Right lobe of liver (tissue), 4 donors: ENCODE measurements at regions not wholly inside any gene's neighbourhood (a gene's known extent, or its start where the extent isn't known, plus 50 kb on each side); places are given as distances from the start of the nearest gene placed in this dataset.

Source experiments
- CTCF ChIP-seq, 4 donors: fragments of 200-600 bp in 3 of 4; fragments of 450-650 bp in 1 of 4; IDR thresholded peaks; one replicate each; pipeline versions ENCODE4 v1.5.1 to v1.8.0; 2016 to 2022; ENCODE audit warnings: antibody characterized with exemption in 4 of 4, mild to moderate bottlenecking in 2 of 4
- POLR2A ChIP-seq: fragments of 450-650 bp; IDR thresholded peaks from one replicate; pipeline ENCODE4 v1.6.1; 2017; ENCODE audit warnings: antibody characterized with exemption, mild to moderate bottlenecking
- donor health status: DM: no; HTN: no; CAD: no.
- donor health status: DM: no; HTN: no; CAD: no.
- donor health status: DM: no; HTN: yes; CAD: no.

GRCh38 chr19:31727536-31727935 is 378.3 kb upstream of the TSHZ3 start:
- TF ChIP-seq CTCF (IDR thresholded peaks at IDR 0.05) (no peak), POLR2A (no peak)
